ENCODE measurements at regions not wholly inside any gene's neighbourhood (a gene's known extent, or its start where the extent isn't known, plus 50 kb on each side); places are given as distances from the start of the nearest gene placed in this dataset.

DNA sequence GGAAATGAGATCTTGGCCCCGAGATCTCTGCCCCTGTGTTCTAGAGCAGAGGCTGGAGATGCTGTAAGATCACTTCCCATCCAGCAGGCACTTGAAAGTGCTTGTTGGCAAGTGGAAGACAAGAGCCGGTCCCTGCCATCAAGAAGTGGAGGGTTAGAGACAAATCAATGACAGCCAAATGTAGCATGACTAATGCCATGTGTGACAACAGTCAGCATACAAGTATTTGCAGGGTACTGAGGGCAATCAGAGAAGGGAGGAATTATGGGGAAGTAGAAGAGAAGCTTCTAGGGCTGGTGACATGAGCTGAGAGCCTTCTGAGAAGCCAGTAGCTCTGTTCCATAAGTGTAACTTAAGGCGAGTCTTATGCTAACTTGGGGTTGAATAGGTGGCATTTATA, 58.6 kb downstream of the TMEM17 start:
- DNase-seq, result no peak

DNA sequence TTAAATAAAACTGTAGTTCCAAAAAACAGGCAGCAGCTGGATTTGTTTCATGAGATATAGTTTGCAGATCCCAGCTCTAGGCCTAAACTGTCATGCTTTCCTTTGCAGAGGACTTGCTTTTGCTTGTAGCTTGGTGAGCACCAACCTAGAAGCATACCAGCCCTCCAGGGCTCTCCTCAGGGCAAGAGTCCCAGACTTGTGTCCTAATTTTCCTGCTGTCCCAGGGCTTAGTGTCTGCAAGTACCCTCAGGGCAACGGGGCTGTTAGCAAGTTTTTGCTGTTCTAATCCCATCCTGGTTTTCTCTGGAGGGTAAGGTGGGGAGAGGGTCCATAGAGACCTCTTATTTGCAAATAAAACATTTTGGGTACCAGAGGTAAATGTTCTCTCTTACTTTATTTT, 59.5 kb downstream of the TMEM17 start:
- DNase-seq, result no peak

DNA sequence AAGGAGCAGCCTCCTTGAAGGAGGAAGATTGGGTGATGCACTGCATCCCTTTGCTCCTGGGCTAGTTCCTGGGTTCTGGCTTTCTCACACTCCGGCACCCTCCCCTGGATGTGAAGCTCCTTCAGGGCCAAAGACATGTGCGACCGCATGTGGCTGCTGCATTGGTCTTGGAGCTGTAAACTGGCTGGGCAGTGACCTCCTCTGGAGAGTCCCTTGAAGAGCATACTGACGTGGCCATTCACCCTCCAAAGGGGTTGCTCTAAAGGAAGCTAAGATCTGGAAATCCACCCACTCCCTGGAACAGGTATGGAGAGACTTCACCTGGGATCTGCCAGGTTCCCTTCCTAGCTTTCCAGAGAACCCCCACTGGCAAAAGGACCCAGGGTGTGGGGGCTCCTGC, 62.1 kb downstream of the TMEM17 start:
- DNase-seq, result no peak

DNA sequence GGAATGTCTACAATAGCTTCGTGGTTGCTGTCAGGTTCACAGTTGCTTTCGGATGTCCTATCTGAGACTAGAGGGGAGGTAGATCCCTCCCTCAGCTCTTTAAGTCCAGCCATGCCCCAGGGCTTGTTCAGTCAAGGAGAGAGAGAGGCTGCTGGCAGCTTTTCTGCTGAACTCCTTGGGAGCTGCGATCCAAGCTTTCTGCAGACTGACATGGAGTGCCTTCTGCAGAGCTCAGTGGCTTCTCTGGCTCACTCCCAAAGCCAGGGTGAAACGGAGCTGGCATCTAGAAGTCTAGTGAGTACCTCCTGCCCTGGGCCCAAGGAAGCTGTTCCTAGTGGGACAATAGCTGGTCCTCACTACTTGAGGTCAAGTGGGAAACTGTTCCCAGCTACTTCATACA, 62.5 kb downstream of the TMEM17 start:
- DNase-seq, result no peak

DNA sequence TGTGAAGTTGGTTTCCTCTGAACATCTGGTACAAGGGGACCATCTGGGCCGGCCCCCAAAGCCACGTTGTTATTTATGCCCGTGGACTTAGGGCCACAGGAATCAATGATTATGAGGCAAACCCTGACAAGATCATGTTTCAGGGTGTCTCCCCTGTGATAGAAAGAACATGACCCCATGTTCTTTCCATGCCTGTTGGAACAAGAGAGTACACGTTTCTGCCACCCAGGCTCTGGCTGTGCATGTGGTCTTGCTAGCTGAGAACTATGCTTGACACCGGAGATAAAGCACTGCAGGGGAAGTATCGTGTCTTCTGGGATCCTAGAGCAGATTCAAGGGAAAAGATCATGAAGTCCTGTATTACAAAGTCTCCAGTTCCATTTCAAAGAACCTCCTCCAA, 64.2 kb downstream of the TMEM17 start:
- no peak for DNase-seq

DNA sequence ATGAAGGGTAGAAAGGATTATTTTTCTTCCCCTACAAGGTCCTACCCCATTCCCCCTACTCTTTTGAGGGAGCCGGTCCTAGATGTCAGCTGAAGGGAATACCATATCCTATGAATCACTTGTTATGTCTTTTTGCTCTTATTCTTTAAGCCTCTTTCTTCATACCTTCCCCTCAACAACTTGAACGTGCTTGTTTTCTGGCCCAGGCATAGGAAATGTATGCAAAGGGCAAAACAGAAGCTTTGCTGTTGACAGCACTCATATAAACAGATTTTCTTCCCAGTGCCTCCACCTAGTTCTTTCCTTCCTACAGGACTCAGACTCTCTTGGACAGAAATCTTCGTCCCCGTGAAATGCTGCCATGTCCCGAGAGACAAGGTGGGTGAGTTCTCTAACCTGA, 64.6 kb downstream of the TMEM17 start:
- DNase-seq, result no peak

DNA sequence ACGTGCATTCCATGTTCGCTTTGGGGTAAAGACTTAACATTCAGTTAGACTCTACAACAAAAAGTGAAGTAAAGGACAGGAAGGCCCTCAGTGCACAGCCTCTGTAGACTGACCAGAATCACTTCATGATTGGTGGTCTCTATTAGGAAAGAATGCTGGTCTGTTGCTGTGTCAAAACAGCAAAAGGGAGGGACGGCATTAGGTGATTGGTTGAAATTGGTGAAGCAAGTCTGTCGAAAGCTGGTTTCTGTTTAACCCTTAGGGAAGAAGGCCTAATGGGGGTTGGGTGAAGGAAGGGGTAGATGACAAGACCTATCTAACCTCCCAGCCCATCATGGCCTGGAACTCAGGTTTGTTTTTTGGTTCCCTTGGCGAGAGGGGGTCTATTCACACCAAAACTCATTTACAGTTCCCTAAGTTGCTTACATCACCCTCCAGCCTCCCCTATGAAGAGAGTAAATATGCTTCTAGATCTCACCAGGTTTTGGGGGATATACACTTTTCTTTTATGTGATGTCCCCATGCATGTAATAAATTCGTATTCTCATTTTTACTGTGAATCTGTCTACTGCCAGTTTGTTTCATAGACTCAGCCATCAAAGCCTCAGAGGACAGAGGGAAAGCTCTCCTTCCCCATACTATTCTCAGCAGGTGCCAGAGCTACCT, 65.6 kb downstream of the TMEM17 start:
- no peak for DNase-seq

DNA sequence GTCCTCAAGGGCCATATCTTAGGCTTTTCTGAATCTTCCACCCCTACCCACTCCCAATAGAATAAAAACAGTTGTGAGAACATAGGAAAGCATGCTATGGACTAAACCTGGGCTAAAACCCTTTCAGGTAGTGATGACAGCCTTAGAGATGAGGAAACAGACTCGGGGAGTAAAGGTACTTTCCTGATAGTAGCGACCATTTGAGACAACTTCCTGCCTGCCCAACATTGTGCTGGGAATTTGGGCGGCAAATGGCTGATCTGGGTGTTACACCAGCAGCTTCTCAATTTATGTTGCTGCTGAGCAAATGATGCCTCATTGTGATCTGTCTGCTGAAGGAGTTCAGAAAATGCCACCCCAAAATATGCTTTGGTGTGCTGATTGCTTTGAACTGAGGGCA, 66.6 kb downstream of the TMEM17 start:
- no peak for DNase-seq

DNA sequence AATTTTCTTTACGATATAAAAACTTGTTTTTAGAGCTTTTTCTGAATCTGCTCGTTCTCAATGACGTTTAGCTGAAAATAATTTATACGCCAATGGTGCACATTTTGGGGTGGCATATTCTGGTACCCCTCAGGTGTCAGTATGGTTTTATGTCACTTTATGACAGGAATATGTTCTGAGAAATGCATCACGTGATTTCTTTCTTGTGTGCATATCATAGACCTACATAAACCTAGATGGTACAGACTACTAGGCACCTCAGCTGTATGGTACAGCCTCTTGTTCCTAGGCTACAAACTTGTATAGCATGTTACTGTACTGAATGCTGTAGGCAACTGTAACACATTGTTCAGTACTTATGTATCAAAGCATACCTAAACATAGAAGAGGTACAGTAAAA, 68.2 kb downstream of the TMEM17 start:
- no peak for DNase-seq

DNA sequence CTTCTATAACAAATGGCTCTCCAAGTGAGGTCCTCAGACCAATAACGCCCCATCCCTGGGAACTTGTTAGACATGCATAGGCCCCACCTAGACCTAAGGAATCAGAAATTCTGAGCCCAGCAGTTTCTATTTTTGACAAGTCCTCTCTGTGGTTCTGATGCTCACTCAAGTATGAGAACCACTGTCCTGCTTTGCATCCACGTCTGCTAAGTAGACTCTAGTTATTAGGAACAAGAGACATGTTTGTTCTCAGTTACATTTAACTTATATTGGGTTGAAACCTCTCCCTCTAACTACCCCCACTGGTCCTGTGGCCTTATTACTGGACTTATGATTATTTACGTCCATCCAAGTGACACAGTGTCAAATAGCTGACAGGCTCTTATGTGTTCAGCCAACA, 70.3 kb downstream of the TMEM17 start:
- no peak for DNase-seq

DNA sequence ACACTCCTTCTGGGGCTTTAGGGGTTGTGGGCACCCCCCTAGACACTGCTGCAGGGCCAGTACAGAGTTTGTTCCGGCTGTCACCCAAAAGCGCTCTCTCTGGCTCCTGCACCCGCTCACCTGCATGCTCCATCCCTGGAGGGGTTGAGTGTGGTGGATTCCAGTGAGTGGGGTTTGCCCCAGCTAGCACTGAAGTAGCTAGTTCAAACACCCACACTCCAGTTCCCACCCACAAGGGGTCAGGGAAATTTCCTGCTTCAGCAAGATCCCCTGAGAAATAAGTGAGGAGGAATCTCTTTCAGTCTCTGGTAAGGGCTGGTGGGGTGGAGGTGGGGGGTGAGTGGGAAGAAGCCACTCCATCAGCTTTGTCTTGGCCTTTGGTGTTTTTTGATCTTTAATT, 73.6 kb downstream of the TMEM17 start:
- no peak for DNase-seq

DNA sequence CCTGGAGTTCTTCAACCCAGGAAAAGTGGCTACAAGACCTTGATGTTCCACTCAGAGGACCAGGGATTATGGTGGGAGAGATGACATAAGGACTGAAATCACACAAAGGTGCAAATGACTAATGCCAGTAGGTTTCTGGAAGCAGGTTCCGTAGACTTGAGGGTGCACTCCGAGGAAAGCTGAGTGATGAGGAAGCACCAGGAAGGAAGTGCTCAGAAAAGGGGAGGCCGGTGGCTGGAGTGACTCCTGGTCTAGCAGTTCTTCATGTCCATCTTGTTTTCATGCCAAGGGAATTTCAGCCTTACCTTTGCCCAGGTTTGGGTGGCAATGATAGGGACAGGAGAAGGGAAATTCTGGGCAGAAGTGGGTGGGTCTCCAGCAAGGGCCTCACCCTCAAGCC, 74.5 kb downstream of the TMEM17 start:
- DNase-seq, result no peak

DNA sequence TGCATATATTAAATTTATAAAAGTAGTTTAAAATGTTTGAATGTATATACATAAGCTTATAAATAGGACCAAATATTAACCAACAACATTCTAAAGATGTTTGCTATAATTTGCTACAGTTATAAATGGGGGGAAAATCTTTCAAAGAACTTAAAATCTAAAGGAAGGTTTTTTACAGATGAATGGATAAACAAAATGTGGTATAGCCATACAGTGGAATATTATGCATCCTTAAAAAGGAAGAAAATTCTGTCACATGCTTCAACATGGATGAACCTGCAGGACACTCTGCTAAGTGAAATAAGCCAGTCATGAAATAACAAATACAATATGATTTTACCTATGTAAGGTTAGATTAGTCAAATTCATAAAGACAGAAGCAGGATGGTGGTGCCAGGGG, 75.8 kb downstream of the TMEM17 start:
- no peak for DNase-seq

DNA sequence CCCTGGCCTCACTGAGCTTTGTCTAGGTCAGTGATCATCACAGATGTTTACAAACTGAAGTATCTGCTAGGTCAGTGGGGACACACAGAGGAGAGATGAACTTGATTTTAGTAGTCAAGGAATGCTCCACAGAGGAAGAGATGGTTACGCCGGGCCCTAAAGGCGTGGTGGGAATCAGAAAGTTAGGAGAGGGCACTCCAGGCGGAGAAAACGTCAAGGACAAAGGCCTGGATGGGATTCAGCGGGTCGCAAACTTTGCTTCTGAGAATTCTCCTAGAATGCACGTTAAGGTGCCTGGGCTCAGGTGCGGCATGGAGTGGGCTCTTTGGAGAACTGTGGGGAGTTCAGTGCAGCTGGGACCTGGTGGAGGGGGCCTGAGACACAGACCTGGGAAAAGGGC, 78.8 kb downstream of the TMEM17 start:
- no peak for DNase-seq

DNA sequence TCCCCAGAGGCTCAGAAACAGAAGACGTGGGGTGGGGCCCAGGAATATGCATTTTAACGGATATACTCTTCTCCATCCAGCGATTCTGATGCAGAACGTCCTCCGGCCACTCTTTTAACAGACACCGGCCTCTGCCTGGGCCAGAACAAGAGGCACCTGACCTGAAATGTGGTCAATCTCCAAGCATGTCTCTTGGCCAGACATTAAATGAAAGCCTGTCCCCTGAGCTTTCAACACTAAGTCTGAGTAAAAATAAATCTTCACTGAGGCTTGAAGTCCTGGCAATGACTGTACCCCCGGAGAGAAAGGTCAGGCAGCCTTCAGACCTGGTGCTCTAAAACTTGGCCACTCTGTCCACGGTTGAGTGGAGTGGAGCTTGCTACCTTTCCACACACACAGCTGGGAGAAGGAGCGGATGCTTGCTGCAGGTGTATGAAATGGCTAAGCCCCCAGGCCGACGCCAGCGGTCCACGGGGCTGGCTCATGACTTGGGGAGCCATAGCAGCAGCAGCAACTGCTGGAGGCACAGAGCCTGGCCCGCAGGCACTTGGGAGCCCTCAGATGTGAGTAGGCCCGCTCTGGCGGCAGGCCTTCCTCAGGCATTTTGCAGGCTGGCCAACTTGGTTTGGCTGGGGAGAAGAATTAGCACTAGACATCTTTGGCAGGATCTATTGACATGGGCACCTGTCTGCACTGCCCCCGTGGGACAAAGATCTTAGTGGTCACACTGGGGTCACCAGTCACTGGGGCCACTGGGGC, 79.7 kb downstream of the TMEM17 start:
- DNase-seq, result no peak

DNA sequence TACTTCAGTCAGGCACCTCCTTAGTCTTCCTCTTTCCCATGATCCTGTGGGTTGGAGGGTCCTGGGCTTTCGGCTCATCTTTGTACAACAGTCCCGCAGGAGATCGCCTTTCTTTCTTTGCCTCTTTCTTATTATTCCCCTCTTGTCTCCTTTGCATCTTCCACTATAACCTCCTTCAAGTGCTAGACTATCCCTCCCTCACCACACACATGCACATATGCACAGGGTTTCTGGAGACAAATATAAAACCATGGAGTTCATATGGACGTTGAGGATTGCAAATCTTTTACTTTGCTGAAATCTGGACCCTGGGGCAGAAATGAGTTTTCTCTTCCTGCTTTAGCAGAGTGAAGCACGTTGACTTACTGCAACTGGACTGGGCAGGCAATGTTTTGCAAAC, 80.3 kb downstream of the TMEM17 start:
- no peak for DNase-seq

DNA sequence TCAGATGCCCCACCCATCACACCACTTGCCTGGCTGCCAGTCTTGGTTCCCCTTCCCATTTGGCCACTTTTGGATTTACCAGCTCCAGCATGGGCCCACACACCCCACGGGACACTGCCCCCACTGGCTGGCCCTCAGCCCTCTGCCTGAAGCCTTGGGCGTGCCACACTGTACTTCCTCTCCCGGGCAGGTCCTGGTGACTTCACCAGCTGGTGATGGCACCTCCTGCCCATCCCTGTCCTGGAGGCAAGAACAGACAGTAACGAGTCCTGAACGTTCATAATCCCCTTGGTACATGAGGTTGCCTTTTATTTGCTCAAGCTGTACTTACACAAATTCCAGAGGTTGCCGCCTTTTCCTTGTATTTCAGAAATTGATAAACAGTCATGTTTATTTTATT, 81.1 kb downstream of the TMEM17 start:
- no peak for DNase-seq

DNA sequence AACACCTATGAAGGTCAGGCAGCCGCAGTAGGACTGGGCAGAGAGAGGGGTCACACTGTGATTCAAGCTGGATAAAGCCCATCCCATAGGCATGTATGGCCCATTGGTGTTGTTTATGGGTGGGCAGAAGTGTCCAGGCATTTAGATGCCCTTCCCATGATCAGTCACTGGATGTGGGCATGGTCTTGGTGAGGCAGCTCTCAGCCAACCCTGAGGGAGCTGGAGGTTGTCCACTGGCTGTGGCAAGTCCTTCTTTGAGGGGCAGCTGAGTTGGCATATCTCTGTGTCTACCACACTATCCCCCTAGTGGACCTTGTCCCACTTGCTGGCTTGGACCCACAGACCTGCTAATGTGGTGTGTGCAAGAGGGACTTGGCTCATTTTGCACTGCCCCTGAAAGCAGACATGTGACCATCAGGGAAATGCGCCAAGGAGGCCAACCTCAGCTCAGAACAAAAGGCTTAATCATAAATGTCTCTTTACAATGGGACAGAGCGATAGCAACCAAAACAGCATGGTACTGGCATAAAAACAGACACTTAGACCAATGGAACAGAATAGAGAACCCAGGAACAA, 82.0 kb downstream of the TMEM17 start:
- DNase-seq, result no peak

DNA sequence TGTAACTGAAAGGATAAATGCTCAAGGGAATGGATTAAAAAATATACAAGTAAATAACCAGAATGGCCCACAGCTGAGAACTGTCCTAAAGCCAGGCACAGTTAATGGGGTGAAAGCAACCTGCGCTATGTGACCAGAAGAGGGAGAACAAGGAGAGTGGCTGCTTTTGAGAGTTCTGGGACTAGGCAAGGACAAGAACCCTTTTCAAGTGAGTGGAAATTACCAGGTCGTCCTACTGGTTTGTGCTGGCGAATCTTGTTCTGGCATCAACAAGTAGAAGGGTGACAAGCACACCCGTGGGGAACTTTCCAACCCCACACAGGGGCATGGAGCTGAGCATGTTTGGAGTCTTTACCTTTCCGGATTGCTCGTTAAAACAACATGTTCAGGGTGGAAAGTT, 82.8 kb downstream of the TMEM17 start:
- DNase-seq, result no peak

DNA sequence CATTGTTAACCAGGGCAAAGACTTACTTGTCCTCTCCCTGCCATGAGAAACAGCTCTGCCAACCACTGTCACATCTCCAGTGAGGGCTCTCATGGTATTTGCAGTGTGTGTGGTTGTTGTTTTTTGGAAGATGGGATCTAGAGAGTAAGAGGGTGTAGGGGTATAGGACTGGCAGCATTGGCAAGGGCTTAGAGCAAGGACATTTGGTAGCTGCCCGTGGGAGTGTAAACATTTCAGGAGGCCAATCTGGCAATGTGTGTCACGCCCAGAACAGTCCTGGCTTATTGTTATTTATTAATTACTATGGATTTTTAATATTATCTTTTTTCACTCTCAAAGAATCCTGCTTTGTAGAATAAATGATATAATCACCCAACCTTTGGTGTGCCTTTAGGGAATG, 90.5 kb downstream of the TMEM17 start:
- DNase-seq, result no peak

DNA sequence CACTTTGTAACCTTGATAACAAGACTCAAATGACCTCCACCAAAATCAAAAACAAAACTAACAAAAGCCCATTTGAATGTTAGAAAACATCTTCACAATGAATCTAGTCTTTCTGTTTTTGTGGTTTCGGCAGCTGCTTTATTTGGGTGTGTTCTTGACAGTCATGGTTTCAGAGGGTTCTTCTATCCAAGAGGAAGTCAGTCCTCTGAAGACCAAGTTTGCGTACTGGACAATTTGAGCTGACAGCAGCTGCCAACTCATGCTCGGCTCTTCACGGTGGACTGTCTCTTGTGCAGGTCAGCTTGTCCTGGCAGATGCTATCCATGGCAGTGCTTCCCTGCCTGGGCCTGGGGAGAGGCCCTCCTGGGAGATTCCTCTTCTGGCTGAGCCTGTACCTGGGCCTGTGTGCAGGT, 91.0 kb downstream of the TMEM17 start:
- no peak for DNase-seq

DNA sequence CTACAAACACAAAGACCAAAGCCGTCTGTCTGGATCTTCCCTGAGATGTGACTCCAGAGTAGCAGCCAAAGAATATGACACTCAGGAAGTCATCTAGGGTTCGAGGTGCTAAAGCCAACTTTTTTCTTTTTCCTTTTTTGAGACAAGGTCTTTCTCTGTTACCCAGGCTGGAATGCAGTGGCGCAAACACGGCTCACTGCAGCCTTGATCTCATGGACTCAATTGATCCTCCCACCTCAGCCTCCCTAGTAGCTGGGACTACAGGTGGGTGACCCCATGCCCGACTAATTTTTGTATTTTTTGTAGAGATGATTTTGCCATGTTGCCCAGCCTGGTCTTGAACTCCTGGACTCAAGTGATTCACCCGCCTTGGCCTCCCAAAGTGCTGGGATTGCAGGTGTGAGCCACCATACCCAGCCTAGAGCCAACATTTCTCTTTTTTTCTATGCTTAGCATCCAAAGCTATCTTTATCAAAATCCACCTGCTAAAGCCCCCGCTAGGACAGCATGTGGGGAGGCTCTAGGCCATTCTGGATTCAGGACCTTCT, 92.8 kb downstream of the TMEM17 start:
- no peak for DNase-seq

DNA sequence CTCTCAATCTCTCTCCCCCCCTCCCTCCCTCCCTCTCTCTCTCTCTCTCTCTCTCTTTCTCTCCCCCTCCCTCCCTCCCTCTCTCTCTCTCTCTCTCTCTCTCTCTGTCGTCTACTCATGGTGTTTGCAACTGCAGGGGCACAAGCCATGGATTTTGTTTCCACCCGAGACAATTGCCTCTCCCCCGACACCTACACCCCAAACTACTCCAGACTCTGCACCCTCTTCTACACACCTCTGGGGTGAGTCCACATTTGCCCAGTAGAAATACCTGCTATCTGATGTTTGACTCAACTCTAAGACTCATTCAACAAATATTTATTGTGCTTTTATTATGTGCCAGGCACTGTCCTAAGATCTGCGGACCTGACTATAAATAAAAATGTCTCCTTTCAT, 93.7 kb downstream of the TMEM17 start:
- DNase-seq, result no peak

DNA sequence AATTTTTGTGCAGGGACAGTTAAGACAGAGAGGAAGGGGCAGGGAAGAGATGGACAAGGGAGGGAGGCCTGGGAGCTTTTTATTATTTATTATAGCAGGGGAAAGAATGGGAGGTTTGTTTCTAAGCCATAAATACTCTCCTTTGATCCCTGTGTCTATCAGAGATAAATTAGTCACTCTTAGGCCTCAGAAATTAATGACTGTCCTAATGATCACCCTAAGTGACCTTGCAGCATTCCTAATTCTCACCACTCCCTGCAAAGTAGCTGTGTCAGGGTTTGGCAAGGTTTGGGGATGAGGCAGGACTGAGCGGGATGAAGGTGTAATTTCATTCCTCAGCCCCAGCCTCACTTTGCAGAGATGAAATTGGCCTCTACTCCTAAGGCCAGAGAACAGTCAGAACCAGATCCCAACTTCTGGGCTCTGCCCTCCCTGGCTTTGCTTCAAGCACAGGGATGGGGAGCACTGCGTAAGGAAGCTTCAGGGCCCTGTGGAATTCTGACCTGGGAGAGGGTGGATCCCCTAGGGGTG, 95.0 kb downstream of the TMEM17 start:
- DNase-seq, result no peak
